ENCODE measurements at regions not wholly inside any gene's neighbourhood (a gene's known extent, or its start where the extent isn't known, plus 50 kb on each side); places are given as distances from the start of the nearest gene placed in this dataset.

DNA sequence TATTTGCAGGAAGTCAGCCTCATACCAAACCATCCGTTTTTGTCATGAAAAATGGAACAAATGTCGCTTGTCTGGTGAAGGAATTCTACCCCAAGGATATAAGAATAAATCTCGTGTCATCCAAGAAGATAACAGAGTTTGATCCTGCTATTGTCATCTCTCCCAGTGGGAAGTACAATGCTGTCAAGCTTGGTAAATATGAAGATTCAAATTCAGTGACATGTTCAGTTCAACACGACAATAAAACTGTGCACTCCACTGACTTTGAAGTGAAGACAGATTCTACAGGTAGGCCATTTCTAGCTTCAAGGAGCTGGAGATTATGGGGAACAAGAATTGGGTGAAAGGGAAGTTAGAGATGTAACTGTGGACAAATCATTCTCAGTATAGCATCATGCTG, 126.1 kb downstream of the DAD1 start:
- TF ChIP-seq, protein P1, sequence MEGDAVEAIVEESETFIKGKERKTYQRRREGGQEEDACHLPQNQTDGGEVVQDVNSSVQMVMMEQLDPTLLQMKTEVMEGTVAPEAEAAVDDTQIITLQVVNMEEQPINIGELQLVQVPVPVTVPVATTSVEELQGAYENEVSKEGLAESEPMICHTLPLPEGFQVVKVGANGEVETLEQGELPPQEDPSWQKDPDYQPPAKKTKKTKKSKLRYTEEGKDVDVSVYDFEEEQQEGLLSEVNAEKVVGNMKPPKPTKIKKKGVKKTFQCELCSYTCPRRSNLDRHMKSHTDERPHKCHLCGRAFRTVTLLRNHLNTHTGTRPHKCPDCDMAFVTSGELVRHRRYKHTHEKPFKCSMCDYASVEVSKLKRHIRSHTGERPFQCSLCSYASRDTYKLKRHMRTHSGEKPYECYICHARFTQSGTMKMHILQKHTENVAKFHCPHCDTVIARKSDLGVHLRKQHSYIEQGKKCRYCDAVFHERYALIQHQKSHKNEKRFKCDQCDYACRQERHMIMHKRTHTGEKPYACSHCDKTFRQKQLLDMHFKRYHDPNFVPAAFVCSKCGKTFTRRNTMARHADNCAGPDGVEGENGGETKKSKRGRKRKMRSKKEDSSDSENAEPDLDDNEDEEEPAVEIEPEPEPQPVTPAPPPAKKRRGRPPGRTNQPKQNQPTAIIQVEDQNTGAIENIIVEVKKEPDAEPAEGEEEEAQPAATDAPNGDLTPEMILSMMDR (IDR thresholded peaks at IDR 0.05), result no peak
- no peak for TF ChIP-seq POLR2A (IDR thresholded peaks at IDR 0.05)

Data from adrenal gland (tissue), 5 donors.